Activated naive CD4-positive, alpha-beta T cell treated with anti-CD3 and anti-CD28 coated beads for 36 hours (primary cell): ENCODE measurements at regions not wholly inside any gene's neighbourhood (a gene's known extent, or its start where the extent isn't known, plus 50 kb on each side); places are given as distances from the start of the nearest gene placed in this dataset.

ENCODE experiments used
- CTCF ChIA-PET: fragments of 350-600 bp; sonication (Branson Sonifier 250); formaldehyde crosslinking; loops from one replicate; lab custom pipeline; 2021; ENCODE audit warnings: antibody characterized with exemption; lab: Charles Lee
- DNase-seq: peaks from one replicate; pipeline ENCODE4 v3.0.0-alpha.2; 2020
- H3K27ac Mint-ChIP-seq: one replicate; pipeline ENCODE4 v1.8.0; 2021; ENCODE audit warnings: mild to moderate bottlenecking, mixed read lengths
- H3K27me3 Mint-ChIP-seq: one replicate; pipeline ENCODE4 v1.8.0; 2021; ENCODE audit warnings: low read depth, mixed read lengths
- H3K36me3 Mint-ChIP-seq: one replicate; pipeline ENCODE4 v1.8.0; 2021; ENCODE audit warnings: low read depth, mixed read lengths
- H3K4me1 Mint-ChIP-seq: one replicate; pipeline ENCODE4 v1.8.0; 2021; ENCODE audit warnings: low read depth, mixed read lengths
- H3K4me3 Mint-ChIP-seq: one replicate; pipeline ENCODE4 v1.8.0; 2021; ENCODE audit warnings: mild to moderate bottlenecking, moderate library complexity, mixed read lengths
- H3K9me3 Mint-ChIP-seq: one replicate; pipeline ENCODE4 v1.8.0; 2021; ENCODE audit warnings: mixed read lengths
- intact Hi-C: fragments of 100-400 bp; cut with micrococcal nuclease; formaldehyde crosslinking; loops from one replicate; pipeline ENCODE4 v1.15.1; 2023

- Mint-ChIP-seq H3K9me3 (no peaks in the 10 kb centered on the region), H3K27me3 (no peaks in the 10 kb centered on the region), H3K4me3 (no peak overlapping the region), H3K27ac (no peak overlapping the region), H3K36me3 (no peaks in the 10 kb centered on the region), H3K4me1 (peaks cover 77% of the 10 kb centered on the region)
- peak; percentile 29 for DNase-seq
- intact Hi-C loops: loop anchor here (5.0 kb wide), 1 partner anchor 104 kb away; no protein-coding TSS in a partner anchor
- CTCF ChIA-PET: interaction anchor here (1.0 to 2.2 kb wide), 4 partner anchors 62 to 226 kb away, joined by 3 to 7 read pairs (median 3); no protein-coding TSS in a partner anchor
Measured at GRCh38 chr15:31262901-31263671, 63.5 kb upstream of the KLF13 start.

GRCh38 chr15:31263751-31264558 lies 62.7 kb upstream of the KLF13 start:
- H3K27me3 Mint-ChIP-seq: no peaks in the 10 kb centered on the region
- H3K36me3 Mint-ChIP-seq: no peaks in the 10 kb centered on the region
- H3K4me3 Mint-ChIP-seq: peak overlapping the region; percentile 1
- peak; percentile 82 for DNase-seq
- peak overlapping the region; percentile 57 for H3K27ac Mint-ChIP-seq
- H3K9me3 Mint-ChIP-seq: no peaks in the 10 kb centered on the region
- CTCF ChIA-PET: interaction anchor here (0.6 to 2.2 kb wide), 7 partner anchors 10 to 226 kb away, joined by 3 to 7 read pairs (median 3); no protein-coding TSS in a partner anchor
- peaks cover 80% of the 10 kb centered on the region for H3K4me1 Mint-ChIP-seq
- intact Hi-C loops: loop anchor here (1.0 to 5.0 kb wide), 4 partner anchors 21 to 224 kb away; no protein-coding TSS in a partner anchor

GRCh38 chr15:31264559-31265089 lies 62.0 kb upstream of the KLF13 start:
- no peak for DNase-seq
- CTCF ChIA-PET: interaction anchor here (1.2 to 2.2 kb wide), 6 partner anchors 10 to 226 kb away, joined by 3 to 7 read pairs (median 6); no protein-coding TSS in a partner anchor
- Mint-ChIP-seq H3K27ac (peak overlapping the region; percentile 57), H3K27me3 (no peaks in the 10 kb centered on the region), H3K4me3 (no peak overlapping the region), H3K9me3 (no peaks in the 10 kb centered on the region), H3K4me1 (peaks cover 78% of the 10 kb centered on the region), H3K36me3 (no peaks in the 10 kb centered on the region)
- intact Hi-C loops: loop anchor here (1.0 to 5.0 kb wide), 5 partner anchors 22 to 224 kb away; no protein-coding TSS in a partner anchor

GRCh38 chr15:31265090-31265870 lies 61.4 kb upstream of the KLF13 start:
- CTCF ChIA-PET: interaction anchor here (1.1 to 1.8 kb wide), 6 partner anchors 10 to 225 kb away, joined by 3 to 7 read pairs (median 6); no protein-coding TSS in a partner anchor
- H3K27me3 Mint-ChIP-seq: no peaks in the 10 kb centered on the region
- intact Hi-C loops: loop anchor here (2.0 to 5.0 kb wide), 2 partner anchors 22 to 207 kb away; no protein-coding TSS in a partner anchor
- H3K27ac Mint-ChIP-seq: peak overlapping the region; percentile 67
- no peak overlapping the region for H3K4me3 Mint-ChIP-seq
- no peaks in the 10 kb centered on the region for H3K36me3 Mint-ChIP-seq
- no peaks in the 10 kb centered on the region for H3K9me3 Mint-ChIP-seq
- DNase-seq: no peak
- peaks cover 83% of the 10 kb centered on the region for H3K4me1 Mint-ChIP-seq

- peaks cover 84% of the 10 kb centered on the region for H3K4me1 Mint-ChIP-seq
- CTCF ChIA-PET: interaction anchor here (1.0 to 1.6 kb wide), 4 partner anchors 9 to 169 kb away, joined by 3 to 7 read pairs (median 5); no protein-coding TSS in a partner anchor
- no peak overlapping the region for H3K4me3 Mint-ChIP-seq
Measured at GRCh38 chr15:31265871-31266711, 60.5 kb upstream of the KLF13 start.

GRCh38 chr15:31266712-31267111 lies 59.9 kb upstream of the KLF13 start:
- Mint-ChIP-seq H3K27me3 (no peaks in the 10 kb centered on the region), H3K4me1 (peaks cover 79% of the 10 kb centered on the region), H3K36me3 (no peaks in the 10 kb centered on the region), H3K4me3 (no peak overlapping the region), H3K27ac (peak overlapping the region; percentile 41), H3K9me3 (no peaks in the 10 kb centered on the region)
- DNase-seq: no peak
- intact Hi-C loops: loop anchor here (1.0 to 5.0 kb wide), 4 partner anchors 36 to 206 kb away; no protein-coding TSS in a partner anchor
- CTCF ChIA-PET: interaction anchor here (1.0 kb wide), 1 partner anchor 52 kb away, joined by 5 read pairs; no protein-coding TSS in a partner anchor

More at GRCh38 chr15:31265871-31266711, 60.5 kb upstream of the KLF13 start:
- Mint-ChIP-seq H3K36me3 (no peaks in the 10 kb centered on the region), H3K27me3 (no peaks in the 10 kb centered on the region), H3K9me3 (no peaks in the 10 kb centered on the region), H3K27ac (peak overlapping the region; percentile 67)
- intact Hi-C loops: loop anchor here (1.0 to 5.0 kb wide), 5 partner anchors 23 to 206 kb away; no protein-coding TSS in a partner anchor
- peak; percentile 81 for DNase-seq

GRCh38 chr15:31267161-31268107 lies 59.2 kb upstream of the KLF13 start:
- CTCF ChIA-PET: interaction anchor here (0.6 to 1.0 kb wide), 3 partner anchors 52 to 223 kb away, joined by 3 to 5 read pairs (median 4); no protein-coding TSS in a partner anchor
- Mint-ChIP-seq H3K27me3 (no peaks in the 10 kb centered on the region), H3K36me3 (no peaks in the 10 kb centered on the region), H3K9me3 (no peaks in the 10 kb centered on the region), H3K4me1 (peaks cover 72% of the 10 kb centered on the region), H3K4me3 (no peak overlapping the region), H3K27ac (no peak overlapping the region)
- no peak for DNase-seq
- intact Hi-C loops: loop anchor here (2.0 to 5.0 kb wide), 2 partner anchors 35 to 205 kb away; no protein-coding TSS in a partner anchor

- no peaks in the 10 kb centered on the region for H3K9me3 Mint-ChIP-seq
- H3K27me3 Mint-ChIP-seq: no peaks in the 10 kb centered on the region
- no peak for DNase-seq
- no peaks in the 10 kb centered on the region for H3K36me3 Mint-ChIP-seq
- CTCF ChIA-PET: interaction anchor here (0.6 kb wide), 3 partner anchors 123 to 1322 kb away, joined by 3 to 4 read pairs (median 4); no protein-coding TSS in a partner anchor
- H3K27ac Mint-ChIP-seq: no peak overlapping the region
- intact Hi-C loops: loop anchor here (5.0 kb wide), 1 partner anchor 204 kb away; no protein-coding TSS in a partner anchor
- no peak overlapping the region for H3K4me3 Mint-ChIP-seq
- H3K4me1 Mint-ChIP-seq: peaks cover 66% of the 10 kb centered on the region
Measured at GRCh38 chr15:31268108-31268501, 58.5 kb upstream of the KLF13 start.

GRCh38 chr15:31268911-31269784 lies 57.5 kb upstream of the KLF13 start:
- H3K27ac Mint-ChIP-seq: no peak overlapping the region
- H3K36me3 Mint-ChIP-seq: no peaks in the 10 kb centered on the region
- no peaks in the 10 kb centered on the region for H3K27me3 Mint-ChIP-seq
- no peaks in the 10 kb centered on the region for H3K9me3 Mint-ChIP-seq
- intact Hi-C loops: loop anchor here (5.0 kb wide), 1 partner anchor 203 kb away; no protein-coding TSS in a partner anchor
- H3K4me1 Mint-ChIP-seq: peaks cover 55% of the 10 kb centered on the region
- CTCF ChIA-PET: no interaction called here
- H3K4me3 Mint-ChIP-seq: no peak overlapping the region
- no peak for DNase-seq
